GM18870 (cell line): ENCODE measurements at regions not wholly inside any gene's neighbourhood (a gene's known extent, or its start where the extent isn't known, plus 50 kb on each side); places are given as distances from the start of the nearest gene placed in this dataset.
"Not testable (repeated sequence)": the region's sequence is repeated elsewhere in the genome, so short reads cannot be mapped to it uniquely, and the experiment has no call there.

ENCODE experiments used
- ATAC-seq: cut with Tn5 transposase; IDR thresholded peaks from one replicate; pipeline ENCODE4 v1.9.1; 2021; ENCODE audit warnings: moderate library complexity; ENCODE audit not compliant: unreplicated experiment

- no peak for ATAC-seq
Measured at GRCh38 chr6:10138917-10139316, 276.0 kb downstream of the TFAP2A start.

GRCh38 chr6:10136636-10137035, 278.2 kb downstream of the TFAP2A start:
- ATAC-seq = no peak

GRCh38 chr6:10134185-10134584, 280.7 kb downstream of the TFAP2A start:
- not testable (repeated sequence) for ATAC-seq

- ATAC-seq = no peak
Measured at GRCh38 chr6:10128721-10129120, 286.2 kb downstream of the TFAP2A start.

- no peak for ATAC-seq
Measured at GRCh38 chr6:10122164-10122563, 292.7 kb downstream of the TFAP2A start.

GRCh38 chr6:10112871-10113549, 301.9 kb downstream of the TFAP2A start:
- ATAC-seq = no peak

GRCh38 chr6:10111975-10112374, 302.9 kb downstream of the TFAP2A start:
- no peak for ATAC-seq

- ATAC-seq = no peak
Measured at GRCh38 chr6:10101551-10102252, 313.2 kb downstream of the TFAP2A start.

- ATAC-seq = no peak
Measured at GRCh38 chr6:10099529-10100140, 315.2 kb downstream of the TFAP2A start.

GRCh38 chr6:10098756-10099528, 315.9 kb downstream of the TFAP2A start:
- no peak for ATAC-seq

- ATAC-seq = no peak
Measured at GRCh38 chr6:10093282-10093681, 321.6 kb downstream of the TFAP2A start.

GRCh38 chr6:10084111-10084986, 330.5 kb downstream of the TFAP2A start:
- no peak for ATAC-seq

- ATAC-seq = no peak
Measured at GRCh38 chr6:10082385-10082784, 332.5 kb downstream of the TFAP2A start.

- no peak for ATAC-seq
Measured at GRCh38 chr6:10081957-10082356, 332.9 kb downstream of the TFAP2A start.

- no peak for ATAC-seq
Measured at GRCh38 chr6:10081075-10081474, 333.8 kb downstream of the TFAP2A start.

GRCh38 chr6:10080561-10080960, 334.3 kb downstream of the TFAP2A start:
- no peak for ATAC-seq

GRCh38 chr6:10078581-10078980, 336.3 kb downstream of the TFAP2A start:
- no peak for ATAC-seq

- not testable (repeated sequence) for ATAC-seq
Measured at GRCh38 chr6:10074726-10075125, 340.1 kb downstream of the TFAP2A start.

GRCh38 chr6:10073341-10073740, 341.5 kb downstream of the TFAP2A start:
- no peak for ATAC-seq

- no peak for ATAC-seq
Measured at GRCh38 chr6:10071631-10072220, 343.1 kb downstream of the TFAP2A start.
